ENCODE measurements at regions not wholly inside any gene's neighbourhood (a gene's known extent, or its start where the extent isn't known, plus 50 kb on each side); places are given as distances from the start of the nearest gene placed in this dataset.

DNA sequence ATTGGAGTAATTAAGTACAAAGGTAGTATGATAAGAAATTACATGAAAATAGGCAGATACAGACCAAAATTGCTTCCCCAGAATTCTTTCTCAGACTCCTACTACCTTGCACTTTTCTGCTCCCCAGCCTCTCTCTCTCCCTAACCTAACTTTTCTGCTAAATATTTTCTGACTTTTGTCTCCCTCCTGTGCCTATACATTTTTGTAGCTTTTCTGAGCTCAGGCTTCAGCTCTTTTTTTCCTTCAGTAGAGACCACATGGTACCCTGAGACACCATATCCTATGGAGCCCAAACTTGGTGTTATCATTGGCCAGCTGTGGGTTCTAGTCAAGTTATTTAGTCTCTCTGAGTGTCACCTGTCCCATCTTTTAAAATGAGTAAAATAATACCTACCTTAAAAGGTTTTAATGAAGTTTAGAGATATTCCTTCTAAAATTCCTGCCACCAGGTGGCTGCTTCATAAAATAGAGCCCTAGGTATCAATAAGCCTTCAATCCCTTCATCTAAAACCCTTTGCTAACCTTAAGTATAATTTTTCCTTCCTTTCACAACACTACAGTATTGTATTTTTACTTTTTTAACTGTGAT is 237.6 kb upstream of the DUSP10 start:
- no peak for TF ChIP-seq EZH2 (IDR thresholded peaks at IDR 0.05; ENCODE audit: insufficient read depth, poor library complexity, severe bottlenecking)
- no peak for TF ChIP-seq EZH2phosphoT487 (IDR thresholded peaks at IDR 0.05; ENCODE audit: insufficient read depth, low read depth)

Data from GM23248 (cell line).